Fibroblast of villous mesenchyme (primary cell): ENCODE measurements at regions not wholly inside any gene's neighbourhood (a gene's known extent, or its start where the extent isn't known, plus 50 kb on each side); places are given as distances from the start of the nearest gene placed in this dataset.

Source experiments
- DNase-seq: peaks from one replicate; pipeline ENCODE4 v3.0.0-alpha.2; 2010; ENCODE audit warnings: low read depth
- H3K4me3 ChIP-seq: 2 replicates; pipeline ENCODE4 v1.5.1; 2011; ENCODE audit warnings: low read depth, mild to moderate bottlenecking, low read length
- CTCF ChIP-seq: IDR thresholded peaks from 2 replicates; pipeline ENCODE4 v1.5.1; 2012; ENCODE audit warnings: low read depth, mild to moderate bottlenecking, low read length; ENCODE audit not compliant: insufficient read depth

DNA sequence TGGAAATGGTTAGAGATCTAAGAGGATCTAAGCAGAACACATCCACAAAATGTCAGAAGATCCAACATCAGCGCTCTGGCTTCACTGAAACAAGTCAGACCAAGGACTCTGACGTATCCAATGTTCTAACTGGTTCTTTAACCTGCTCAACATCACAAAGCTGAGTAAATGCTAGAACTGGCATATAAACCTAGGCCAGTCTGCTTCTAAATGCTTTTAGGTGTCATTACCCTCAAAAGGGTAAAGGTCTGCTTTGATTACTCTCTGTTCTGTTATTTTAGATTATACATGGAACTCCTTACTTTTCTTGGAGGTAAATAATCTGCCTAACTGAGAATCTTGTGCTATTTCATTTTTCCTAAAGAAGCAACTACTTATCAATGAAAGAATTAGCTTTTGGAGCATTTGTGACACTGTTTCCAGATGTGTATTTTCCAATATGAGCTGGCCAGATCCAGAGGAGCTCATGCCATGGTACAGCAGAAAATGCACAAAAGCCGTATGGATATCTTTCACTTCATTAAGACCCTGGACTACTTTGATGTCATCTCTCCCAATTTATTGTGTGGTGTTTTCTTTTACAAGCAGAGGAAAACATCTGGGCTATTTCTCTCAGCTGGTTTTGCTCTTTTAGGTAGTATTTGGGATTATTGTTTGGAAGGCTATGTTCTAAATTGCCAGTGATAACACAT is 123.5 kb downstream of the RASGEF1B start:
- no peak for DNase-seq
- H3K4me3 ChIP-seq: no peak overlapping the region
- no peak for TF ChIP-seq CTCF

DNA sequence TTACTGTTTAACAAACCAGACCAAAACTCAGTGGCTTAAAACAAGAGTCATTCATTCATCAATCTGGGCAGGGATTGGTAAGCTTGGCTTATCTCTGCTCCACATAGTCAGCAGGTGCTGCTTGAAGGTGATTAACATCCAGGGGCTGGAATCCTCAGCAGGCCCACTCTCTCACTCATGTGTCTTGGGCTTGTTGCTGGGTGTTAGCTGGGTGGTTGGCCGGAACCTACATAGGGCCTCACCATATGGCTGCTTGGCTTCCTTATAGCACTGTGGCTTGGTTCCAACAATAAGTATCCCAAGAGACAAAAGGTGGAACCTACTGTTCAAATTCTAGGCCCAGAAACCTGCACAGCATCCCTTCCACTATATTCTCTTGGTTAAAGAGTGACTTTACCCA is 125.0 kb downstream of the RASGEF1B start:
- TF ChIP-seq CTCF: no peak
- no peak for DNase-seq
- H3K4me3 ChIP-seq: no peak overlapping the region

GRCh38 chr4:81343536-81343935 is 128.2 kb downstream of the RASGEF1B start:
- no peak for DNase-seq
- no peak for TF ChIP-seq CTCF
- no peak overlapping the region for H3K4me3 ChIP-seq

DNA sequence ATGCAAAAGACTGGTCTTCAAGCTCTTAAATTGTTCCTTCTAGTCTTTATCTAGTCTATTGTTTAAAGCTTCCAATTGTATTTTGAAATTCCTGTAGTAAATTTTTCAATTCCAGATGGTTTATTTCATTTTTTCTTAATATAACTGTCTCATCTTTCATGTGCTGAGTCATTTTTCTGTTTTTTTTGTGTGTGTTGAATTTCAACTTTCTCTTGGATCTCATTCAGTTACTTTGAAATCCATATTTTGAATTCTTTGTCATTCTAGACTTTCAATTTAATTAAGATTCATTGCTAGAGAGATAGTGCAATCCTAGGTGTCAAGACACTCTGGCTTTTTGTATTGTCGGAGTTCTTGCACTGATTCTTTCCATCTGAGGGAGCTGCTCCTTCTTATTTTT is 128.0 kb upstream of the PRKG2 start:
- DNase-seq: no peak

GRCh38 chr4:81337211-81337610 is 122.2 kb upstream of the PRKG2 start:
- TF ChIP-seq CTCF: no peak
- DNase-seq: no peak
- H3K4me3 ChIP-seq: no peak overlapping the region

More for the DNA sequence above, 128.0 kb upstream of the PRKG2 start:
- H3K4me3 ChIP-seq: no peak overlapping the region
- no peak for TF ChIP-seq CTCF

- TF ChIP-seq CTCF: no peak
- DNase-seq: peak; percentile 11
- no peak overlapping the region for H3K4me3 ChIP-seq
Measured at GRCh38 chr4:81335122-81335912, 120.3 kb upstream of the PRKG2 start.
